Memory B cell (primary cell): ENCODE measurements at regions not wholly inside any gene's neighbourhood (a gene's known extent, or its start where the extent isn't known, plus 50 kb on each side); places are given as distances from the start of the nearest gene placed in this dataset.
"Not testable (repeated sequence)": the region's sequence is repeated elsewhere in the genome, so short reads cannot be mapped to it uniquely, and the experiment has no call there.

Experiments
- ATAC-seq: fragments of 150-1000 bp; cut with Tn5 transposase; 2 replicates; pipeline ENCODE4 v1.10.0; 2021; ENCODE audit warnings: low read depth, mild to moderate bottlenecking, moderate library complexity
- DNase-seq, 2 donors: peaks; one replicate each; pipeline ENCODE4 v3.0.0; 2022; ENCODE audit warnings: low spot score in 2 of 2
- H3K27ac Mint-ChIP-seq: one replicate; pipeline ENCODE4 v1.8.0; 2022; ENCODE audit warnings: mild to moderate bottlenecking, moderate library complexity, mixed read lengths
- H3K27me3 Mint-ChIP-seq: one replicate; pipeline ENCODE4 v1.8.0; 2022; ENCODE audit warnings: mixed read lengths
- H3K36me3 Mint-ChIP-seq: one replicate; pipeline ENCODE4 v1.8.0; 2022; ENCODE audit warnings: mild to moderate bottlenecking, mixed read lengths
- H3K4me1 Mint-ChIP-seq: one replicate; pipeline ENCODE4 v1.8.0; 2022; ENCODE audit warnings: mixed read lengths
- H3K4me3 Mint-ChIP-seq: one replicate; pipeline ENCODE4 v1.8.0; 2022; ENCODE audit warnings: mild to moderate bottlenecking, moderate library complexity, mixed read lengths
- H3K9me3 Mint-ChIP-seq: one replicate; pipeline ENCODE4 v1.8.0; 2022; ENCODE audit warnings: mixed read lengths

- Mint-ChIP-seq H3K9me3 (peaks cover 1% of the 10 kb centered on the region), H3K27me3 (peaks cover 3% of the 10 kb centered on the region)
Measured at GRCh38 chr14:36429692-36430091, 90.3 kb downstream of the NKX2-1 start.

GRCh38 chr14:36428350-36428749 lies 91.7 kb downstream of the NKX2-1 start:
- H3K9me3 Mint-ChIP-seq, result peaks cover 1% of the 10 kb centered on the region
- ATAC-seq (no peak), DNase-seq (no peak)
- no peaks in the 10 kb centered on the region for H3K36me3 Mint-ChIP-seq
- peaks cover 3% of the 10 kb centered on the region for H3K27me3 Mint-ChIP-seq
- no peaks in the 10 kb centered on the region for H3K4me1 Mint-ChIP-seq
- H3K27ac Mint-ChIP-seq, result no peak overlapping the region
- H3K4me3 Mint-ChIP-seq, result no peak overlapping the region

More at GRCh38 chr14:36429692-36430091, 90.3 kb downstream of the NKX2-1 start:
- DNase-seq (no peak), ATAC-seq (no peak)
- H3K4me1 Mint-ChIP-seq, result no peaks in the 10 kb centered on the region
- H3K27ac Mint-ChIP-seq, result no peak overlapping the region
- no peak overlapping the region for H3K4me3 Mint-ChIP-seq
- no peaks in the 10 kb centered on the region for H3K36me3 Mint-ChIP-seq

- Mint-ChIP-seq H3K27me3 (peaks cover 3% of the 10 kb centered on the region), H3K36me3 (no peaks in the 10 kb centered on the region), H3K27ac (no peak overlapping the region), H3K9me3 (peaks cover 1% of the 10 kb centered on the region), H3K4me1 (no peaks in the 10 kb centered on the region), H3K4me3 (no peak overlapping the region)
- DNase-seq (no peak), ATAC-seq (no peak)
Measured at GRCh38 chr14:36426836-36427235, 93.2 kb downstream of the NKX2-1 start.

- H3K4me3 Mint-ChIP-seq, result no peak overlapping the region
- no peaks in the 10 kb centered on the region for H3K4me1 Mint-ChIP-seq
- H3K36me3 Mint-ChIP-seq, result no peaks in the 10 kb centered on the region
- peaks cover 3% of the 10 kb centered on the region for H3K27me3 Mint-ChIP-seq
- DNase-seq, result no peak
- H3K9me3 Mint-ChIP-seq, result peaks cover 1% of the 10 kb centered on the region
- ATAC-seq, result no peak
- no peak overlapping the region for H3K27ac Mint-ChIP-seq
Measured at GRCh38 chr14:36426113-36426512, 93.9 kb downstream of the NKX2-1 start.

GRCh38 chr14:36424478-36425102 lies 95.4 kb downstream of the NKX2-1 start:
- Mint-ChIP-seq H3K36me3 (no peaks in the 10 kb centered on the region), H3K4me3 (no peak overlapping the region), H3K9me3 (peaks cover 1% of the 10 kb centered on the region), H3K27ac (no peak overlapping the region), H3K27me3 (peaks cover 3% of the 10 kb centered on the region), H3K4me1 (no peaks in the 10 kb centered on the region)
- no peak for DNase-seq
- no peak for ATAC-seq

- H3K27me3 Mint-ChIP-seq, result peaks cover 3% of the 10 kb centered on the region
- peaks cover 3% of the 10 kb centered on the region for H3K9me3 Mint-ChIP-seq
- no peak for DNase-seq
- no peak overlapping the region for H3K27ac Mint-ChIP-seq
- no peak overlapping the region for H3K4me3 Mint-ChIP-seq
- no peak for ATAC-seq
- no peaks in the 10 kb centered on the region for H3K4me1 Mint-ChIP-seq
- no peaks in the 10 kb centered on the region for H3K36me3 Mint-ChIP-seq
Measured at GRCh38 chr14:36423430-36423829, 96.6 kb downstream of the NKX2-1 start.

- ATAC-seq (no peak), DNase-seq (no peak)
- Mint-ChIP-seq H3K4me1 (no peaks in the 10 kb centered on the region), H3K27me3 (no peaks in the 10 kb centered on the region), H3K36me3 (no peaks in the 10 kb centered on the region), H3K27ac (no peak overlapping the region), H3K9me3 (peaks cover 4% of the 10 kb centered on the region), H3K4me3 (no peak overlapping the region)
Measured at GRCh38 chr14:36420149-36420687, 99.8 kb upstream of the MBIP start.

- DNase-seq (no peak), ATAC-seq (no peak)
- no peaks in the 10 kb centered on the region for H3K4me1 Mint-ChIP-seq
- no peak overlapping the region for H3K4me3 Mint-ChIP-seq
- no peaks in the 10 kb centered on the region for H3K27me3 Mint-ChIP-seq
- H3K36me3 Mint-ChIP-seq, result no peaks in the 10 kb centered on the region
- no peak overlapping the region for H3K27ac Mint-ChIP-seq
- peaks cover 4% of the 10 kb centered on the region for H3K9me3 Mint-ChIP-seq
Measured at GRCh38 chr14:36418937-36419336, 98.5 kb upstream of the MBIP start.

GRCh38 chr14:36411951-36412350 lies 91.5 kb upstream of the MBIP start:
- H3K4me1 Mint-ChIP-seq, ATAC-seq, H3K9me3 Mint-ChIP-seq, H3K27ac Mint-ChIP-seq, H3K4me3 Mint-ChIP-seq, H3K36me3 Mint-ChIP-seq, H3K27me3 Mint-ChIP-seq, DNase-seq: not testable (repeated sequence)

- Mint-ChIP-seq H3K27me3 (peaks cover 7% of the 10 kb centered on the region), H3K36me3 (peaks cover 2% of the 10 kb centered on the region)
Measured at GRCh38 chr14:36408388-36408787, 88.0 kb upstream of the MBIP start.

GRCh38 chr14:36405589-36406274 lies 85.3 kb upstream of the MBIP start:
- Mint-ChIP-seq H3K4me1 (no peaks in the 10 kb centered on the region), H3K27me3 (peaks cover 7% of the 10 kb centered on the region), H3K27ac (no peak overlapping the region), H3K4me3 (no peak overlapping the region), H3K36me3 (no peaks in the 10 kb centered on the region), H3K9me3 (peaks cover 3% of the 10 kb centered on the region)
- DNase-seq (no peak), ATAC-seq (no peak)

More at GRCh38 chr14:36408388-36408787, 88.0 kb upstream of the MBIP start:
- Mint-ChIP-seq H3K4me1 (no peaks in the 10 kb centered on the region), H3K27ac (no peak overlapping the region), H3K4me3 (no peak overlapping the region), H3K9me3 (peaks cover 3% of the 10 kb centered on the region)
- no peak for ATAC-seq
- no peak for DNase-seq

- H3K27me3 Mint-ChIP-seq, result peaks cover 5% of the 10 kb centered on the region
- no peak overlapping the region for H3K27ac Mint-ChIP-seq
- H3K9me3 Mint-ChIP-seq, result no peaks in the 10 kb centered on the region
- no peaks in the 10 kb centered on the region for H3K4me1 Mint-ChIP-seq
- no peaks in the 10 kb centered on the region for H3K36me3 Mint-ChIP-seq
- no peak overlapping the region for H3K4me3 Mint-ChIP-seq
- ATAC-seq (no peak), DNase-seq (no peak)
Measured at GRCh38 chr14:36402867-36403266, 82.4 kb upstream of the MBIP start.

- Mint-ChIP-seq H3K4me3 (no peak overlapping the region), H3K36me3 (no peaks in the 10 kb centered on the region), H3K4me1 (no peaks in the 10 kb centered on the region), H3K9me3 (no peaks in the 10 kb centered on the region), H3K27me3 (no peaks in the 10 kb centered on the region), H3K27ac (no peak overlapping the region)
- ATAC-seq (no peak), DNase-seq (no peak)
Measured at GRCh38 chr14:36398463-36399291, 78.2 kb upstream of the MBIP start.

GRCh38 chr14:36397357-36397756 lies 76.9 kb upstream of the MBIP start:
- ATAC-seq, result no peak
- no peak overlapping the region for H3K4me3 Mint-ChIP-seq
- no peak for DNase-seq
- H3K27ac Mint-ChIP-seq, result no peak overlapping the region
- H3K36me3 Mint-ChIP-seq, result no peaks in the 10 kb centered on the region
- H3K27me3 Mint-ChIP-seq, result no peaks in the 10 kb centered on the region
- H3K9me3 Mint-ChIP-seq, result no peaks in the 10 kb centered on the region
- no peaks in the 10 kb centered on the region for H3K4me1 Mint-ChIP-seq
